H1 (cell line): ENCODE measurements at regions not wholly inside any gene's neighbourhood (a gene's known extent, or its start where the extent isn't known, plus 50 kb on each side); places are given as distances from the start of the nearest gene placed in this dataset.

Experiments
- CTCF ChIA-PET: fragments of 300-600 bp; sonication (Branson Sonifier 250); formaldehyde crosslinking; loops from one replicate; lab custom pipeline; 2021; ENCODE audit not compliant: partially characterized antibody; lab: Charles Lee
- POLR2A ChIA-PET: fragments of 300-600 bp; sonication (Branson Sonifier 250); formaldehyde crosslinking; loops from one replicate; lab custom pipeline; 2021; ENCODE audit warnings: inconsistent platforms; ENCODE audit not compliant: partially characterized antibody; lab: Charles Lee
- DNase-seq, 2 experiments: peaks; one replicate each; pipeline versions ENCODE4 v3.0.0 to v3.0.0-alpha.2; 2010 to 2022; ENCODE audit warnings: low spot score in 2 of 2, low read depth in 1 of 2, mixed read lengths in 1 of 2
- FAIRE-seq: peaks from 2 replicates; lab custom pipeline; 2011; peaks lifted over from hg19 to GRCh38; lab: Jason Lieb, UNC
- H2AFZ ChIP-seq: 2 replicates; pipeline ENCODE4 v1.8.1; 2012; ENCODE audit warnings: low read length, inconsistent platforms
- H2AK5ac ChIP-seq: 2 replicates; pipeline ENCODE4 v1.6.1; 2013; ENCODE audit warnings: low read depth, low read length
- H2BK120ac ChIP-seq: replicated peaks from 2 replicates; pipeline ENCODE3; 2013; ENCODE audit warnings: low read depth, low read length, inconsistent platforms
- H2BK12ac ChIP-seq: 2 replicates; pipeline ENCODE4 v1.6.1; 2013; ENCODE audit warnings: low read depth, low read length
- H2BK15ac ChIP-seq: 2 replicates; pipeline ENCODE4 v1.6.1; 2013; ENCODE audit warnings: low read length
- H2BK20ac ChIP-seq: 2 replicates; pipeline ENCODE4 v1.6.1; 2013; ENCODE audit warnings: low read length
- H2BK5ac ChIP-seq: 2 replicates; pipeline ENCODE4 v1.6.1; 2013; ENCODE audit warnings: low read depth, low read length
- H3K14ac ChIP-seq: 2 replicates; pipeline ENCODE4 v1.6.1; 2013; ENCODE audit warnings: inconsistent platforms; ENCODE audit not compliant: insufficient read length
- H3K18ac ChIP-seq: 2 replicates; pipeline ENCODE4 v1.6.1; 2013; ENCODE audit warnings: low read length; ENCODE audit errors: extremely low read depth
- H3K23ac ChIP-seq: 2 replicates; pipeline ENCODE4 v1.6.1; 2013; ENCODE audit warnings: inconsistent platforms; ENCODE audit not compliant: insufficient read length
- H3K23me2 ChIP-seq: 2 replicates; pipeline ENCODE4 v1.6.1; 2013; ENCODE audit warnings: low read depth, low read length
- H3K27ac ChIP-seq: 2 replicates; pipeline ENCODE4 v1.6.1; 2011; ENCODE audit warnings: low read depth, low read length, inconsistent platforms
- H3K27me3 ChIP-seq, 4 experiments: replicated peaks in 1 of 4; 1 replicate in 1 of 4; 2 replicates in 3 of 4; pipeline versions ENCODE4 v1.6.1 to v1.8.1; 2011 to 2013; ENCODE audit warnings: low read length in 3 of 4, mild to moderate bottlenecking in 3 of 4, inconsistent platforms in 2 of 4, mixed read lengths in 2 of 4, moderate library complexity in 1 of 4; ENCODE audit not compliant: control insufficient read depth in 3 of 4, insufficient read depth in 3 of 4; ENCODE audit errors: extremely low read depth in 1 of 4
- H3K36me3 ChIP-seq, 4 experiments: 2 replicates each; pipeline versions ENCODE4 v1.6.1 to v1.8.1; 2011 to 2013; ENCODE audit warnings: mild to moderate bottlenecking in 4 of 4, low read length in 3 of 4, moderate library complexity in 2 of 4, control low read depth in 1 of 4, inconsistent platforms in 1 of 4; ENCODE audit not compliant: insufficient read depth in 4 of 4, control insufficient read depth in 2 of 4
- H3K4ac ChIP-seq: replicated peaks from 2 replicates; pipeline ENCODE3; 2013; ENCODE audit warnings: low read length, low read depth, mixed read lengths, inconsistent platforms; ENCODE audit not compliant: insufficient read length
- H3K4me1 ChIP-seq, 4 experiments: replicated peaks in 1 of 4; 1 replicate in 1 of 4; 2 replicates in 3 of 4; pipeline versions ENCODE4 v1.6.1 to v1.8.1; 2011 to 2013; ENCODE audit warnings: low read length in 3 of 4, inconsistent platforms in 2 of 4, mixed read lengths in 1 of 4; ENCODE audit not compliant: insufficient read depth in 4 of 4, control insufficient read depth in 3 of 4
- H3K4me2 ChIP-seq, 2 experiments: 2 replicates each; pipeline versions ENCODE4 v1.6.1 to v1.8.1; 2011 to 2013; ENCODE audit warnings: low read depth in 2 of 2, low read length in 2 of 2, control low read depth in 1 of 2, inconsistent platforms in 1 of 2, mild to moderate bottlenecking in 1 of 2; ENCODE audit not compliant: insufficient read depth in 1 of 2
- H3K4me3 ChIP-seq, 4 experiments: fragments of 200-600, 300-600 bp in 1 of 4; sonication (generic), shearing (Covaris generic), sonication (Bioruptor Twin) in 1 of 4; 2 replicates each; pipeline versions ENCODE4 v1.5.1 to v1.8.1; 2011 to 2016; ENCODE audit warnings: low read length in 4 of 4, low read depth in 3 of 4, control low read depth in 2 of 4, inconsistent platforms in 2 of 4, mild to moderate bottlenecking in 2 of 4, mixed read lengths in 1 of 4, moderate library complexity in 1 of 4; ENCODE audit not compliant: insufficient read depth in 2 of 4; ENCODE audit errors: extremely low read depth in 1 of 4
- H3K56ac ChIP-seq: replicated peaks from 2 replicates; pipeline ENCODE3; 2013; ENCODE audit warnings: low read depth, mild to moderate bottlenecking, mixed read lengths, low read length, inconsistent platforms; ENCODE audit not compliant: insufficient read length
- H3K79me1 ChIP-seq: 2 replicates; pipeline ENCODE4 v1.6.1; 2013; ENCODE audit warnings: low read depth, low read length, control low read depth
- H3K79me2 ChIP-seq, 2 experiments: 2 replicates each; pipeline versions ENCODE4 v1.6.1 to v1.8.1; 2012 to 2013; ENCODE audit warnings: low read length in 2 of 2, mild to moderate bottlenecking in 2 of 2, inconsistent platforms in 1 of 2; ENCODE audit not compliant: insufficient read depth in 2 of 2, control insufficient read depth in 1 of 2
- H3K9ac ChIP-seq, 4 experiments: replicated peaks in 1 of 4; 1 replicate in 1 of 4; 2 replicates in 3 of 4; pipeline versions ENCODE4 v1.6.1 to v1.8.1; 2011 to 2013; ENCODE audit warnings: low read depth in 3 of 4, low read length in 3 of 4, control low read depth in 2 of 4, mild to moderate bottlenecking in 2 of 4, moderate library complexity in 2 of 4, inconsistent platforms in 1 of 4; ENCODE audit errors: extremely low read depth in 1 of 4
- H3K9me3 ChIP-seq, 2 experiments: 2 replicates each; pipeline versions ENCODE4 v1.6.1 to v1.8.1; 2012 to 2013; ENCODE audit warnings: mild to moderate bottlenecking in 2 of 2, moderate library complexity in 2 of 2, control low read depth in 1 of 2, inconsistent platforms in 1 of 2, low read depth in 1 of 2, low read length in 1 of 2, mixed read lengths in 1 of 2; ENCODE audit not compliant: insufficient read depth in 2 of 2
- H4K20me1 ChIP-seq, 2 experiments: replicated peaks in 1 of 2; 2 replicates each; pipeline versions ENCODE3 to v1.8.1; 2011 to 2013; ENCODE audit warnings: inconsistent platforms in 2 of 2, low read length in 2 of 2, mild to moderate bottlenecking in 1 of 2; ENCODE audit not compliant: insufficient read depth in 2 of 2, control insufficient read depth in 1 of 2
- H4K5ac ChIP-seq: 2 replicates; pipeline ENCODE4 v1.6.1; 2013; ENCODE audit warnings: low read length, low read depth, mixed read lengths, inconsistent platforms; ENCODE audit not compliant: insufficient read length
- H4K8ac ChIP-seq: 2 replicates; pipeline ENCODE4 v1.8.0; 2013; ENCODE audit warnings: mild to moderate bottlenecking, moderate library complexity, low read length, inconsistent platforms; ENCODE audit not compliant: insufficient read depth; ENCODE audit errors: extremely low read depth
- H4K91ac ChIP-seq: replicated peaks from 2 replicates; pipeline ENCODE3; 2013; ENCODE audit warnings: low read length, mixed read lengths, inconsistent platforms; ENCODE audit not compliant: insufficient read length
- BRCA1 ChIP-seq: IDR thresholded peaks from 2 replicates; pipeline ENCODE4 v1.6.1; 2012; ENCODE audit warnings: low read depth, low read length, improper control_type of control experiment
- CTBP2 ChIP-seq: IDR thresholded peaks from 2 replicates; pipeline ENCODE4 v1.7.0; 2011; ENCODE audit warnings: borderline replicate concordance, mild to moderate bottlenecking, moderate library complexity, mixed read lengths, low read length; ENCODE audit not compliant: insufficient read depth, insufficient read length
- GTF2F1 ChIP-seq: IDR thresholded peaks from 2 replicates; pipeline ENCODE4 v1.6.1; 2012; ENCODE audit warnings: low read depth, low read length, improper control_type of control experiment, borderline replicate concordance
- TBP ChIP-seq: IDR thresholded peaks from 2 replicates; pipeline ENCODE4 v1.6.1; 2011; ENCODE audit warnings: low read depth, low read length, improper control_type of control experiment
- WGBS, 2 experiments: shearing (Covaris generic) in 1 of 2; methylation state at CpG; one replicate each; pipeline versions ENCODE4 v1.1.6 to v1.1.7; 2013 to 2015; ENCODE audit warnings: low lambda C conversion rate in 2 of 2, mixed read lengths in 2 of 2, inconsistent platforms in 1 of 2, low coverage in 1 of 2, missing lambda C conversion rate in 1 of 2; ENCODE audit not compliant: insufficient replicate concordance in 2 of 2, insufficient coverage in 1 of 2, insufficient read length in 1 of 2; ENCODE audit errors: extremely low coverage in 1 of 2, missing lambda C conversion rate in 1 of 2; 5-methylcytosine and 5-hydroxymethylcytosine counted together

DNA sequence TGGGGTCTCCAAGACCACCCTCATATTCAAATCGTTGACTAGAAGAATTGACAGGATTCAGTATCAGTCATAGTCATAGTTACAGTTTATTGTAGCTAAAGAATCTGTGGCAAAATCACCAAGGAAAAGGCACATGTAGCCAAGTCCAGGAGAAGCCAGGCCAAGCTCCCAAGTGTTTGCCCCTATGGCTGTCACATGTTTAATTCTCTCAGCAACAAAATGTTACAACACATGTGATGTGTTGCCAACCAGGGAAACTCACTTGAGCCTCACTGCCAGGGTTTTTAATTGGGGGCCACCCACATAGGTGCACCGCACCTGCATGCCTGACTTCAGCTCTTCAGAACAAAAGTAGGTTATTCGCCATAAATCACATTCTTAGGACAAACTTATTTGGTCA lies 1030.9 kb upstream of the CELF2 start:
- no peaks in the 10 kb centered on the region for H3K23me2 ChIP-seq
- DNase-seq (no peak), FAIRE-seq (no peak)
- ChIA-PET CTCF (no interaction called here), POLR2A (no interaction called here)
- H3K4me2 ChIP-seq = no peak overlapping the region
- H2AFZ ChIP-seq = no peak overlapping the region
- no peak overlapping the region for H3K4me3 ChIP-seq
- H3K18ac ChIP-seq = no peak overlapping the region
- H2AK5ac ChIP-seq = no peak overlapping the region
- no peak overlapping the region for H3K56ac ChIP-seq
- no peaks in the 10 kb centered on the region for H3K4me1 ChIP-seq
- no peak overlapping the region for H3K23ac ChIP-seq
- no peak overlapping the region for H4K91ac ChIP-seq
- no peaks in the 10 kb centered on the region for H3K27me3 ChIP-seq
- peaks cover 0 to 12% of the 10 kb centered on the region in 2 experiments; a peak in 2 of 4 replicates for H3K9me3 ChIP-seq
- no peaks in the 10 kb centered on the region for H4K20me1 ChIP-seq
- H3K36me3 ChIP-seq = no peaks in the 10 kb centered on the region
- H2BK15ac ChIP-seq = no peak overlapping the region
- no peak overlapping the region for H2BK5ac ChIP-seq
- H3K79me2 ChIP-seq = no peaks in the 10 kb centered on the region
- H3K4ac ChIP-seq = no peak overlapping the region
- H2BK20ac ChIP-seq = no peak overlapping the region
- H3K27ac ChIP-seq = no peak overlapping the region
- H4K8ac ChIP-seq = no peak overlapping the region
- H3K79me1 ChIP-seq = no peaks in the 10 kb centered on the region
- 98% methylated on average over 3 of the region's 3 CpGs; no CpG with 5 or more reads in 1 of the 2 experiments for WGBS, 2 experiments
- H3K14ac ChIP-seq = no peak overlapping the region
- H4K5ac ChIP-seq = no peak overlapping the region
- H3K9ac ChIP-seq = no peak overlapping the region
- no peak overlapping the region for H2BK12ac ChIP-seq
- H2BK120ac ChIP-seq = no peak overlapping the region
- TF ChIP-seq TBP (no peak), GTF2F1 (no peak), BRCA1 (no peak), CTBP2 (no peak)
